Right hindlimb (tissue), 1 donor: ENCODE measurements at regions not wholly inside any gene's neighbourhood (a gene's known extent, or its start where the extent isn't known, plus 50 kb on each side); places are given as distances from the start of the nearest gene placed in this dataset.

Experiments
- DNase-seq: peaks from one replicate; pipeline ENCODE4 v3.0.0-alpha.2; 2018

GRCh38 chr3:88209356-88209755 is 59.6 kb downstream of the C3orf38 start:
- no peak for DNase-seq

GRCh38 chr3:88211096-88211890 is 61.5 kb downstream of the C3orf38 start:
- no peak for DNase-seq

- DNase-seq: peak; percentile 54
Observed at GRCh38 chr3:88219138-88219792, 69.5 kb downstream of the C3orf38 start.

DNA sequence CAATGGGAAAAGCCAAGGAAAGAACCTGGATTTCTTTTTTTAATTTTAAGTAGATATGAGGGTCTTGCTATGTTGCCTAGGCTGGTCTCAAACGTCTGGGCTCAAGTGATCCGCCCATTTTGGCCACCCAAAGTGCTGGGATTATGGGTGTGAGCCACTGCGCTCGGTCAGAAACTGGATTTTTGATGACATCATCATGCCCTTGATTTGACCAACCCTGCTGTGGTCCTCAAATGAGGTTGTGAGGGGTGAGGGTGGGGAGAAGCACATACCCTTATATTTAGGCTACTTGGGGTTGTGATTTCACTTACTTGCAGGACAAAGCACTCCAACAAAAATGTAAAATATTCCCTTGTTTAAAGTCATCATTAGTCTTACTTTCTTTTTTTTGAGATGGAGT is 70.4 kb downstream of the C3orf38 start:
- DNase-seq: no peak

DNA sequence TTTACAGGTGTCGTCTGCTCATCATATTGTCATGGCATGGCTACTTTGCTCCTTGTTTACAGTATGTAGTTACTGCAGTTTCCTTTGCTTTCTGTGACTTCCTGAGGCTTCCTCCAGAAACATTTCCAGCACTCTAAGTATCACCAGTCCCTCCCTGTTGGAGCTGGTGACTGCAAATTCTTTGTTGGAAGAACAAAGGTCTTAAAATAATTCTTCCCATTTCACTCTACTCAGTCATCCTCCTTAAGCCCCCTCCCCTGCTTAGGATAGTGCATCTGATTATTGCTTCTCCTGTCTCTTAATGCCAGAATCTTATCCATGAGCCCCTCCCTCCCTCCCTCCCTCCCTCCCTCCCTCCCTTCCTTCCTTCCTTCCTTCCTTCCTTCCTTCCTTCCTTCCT is 72.0 kb downstream of the C3orf38 start:
- no peak for DNase-seq

- DNase-seq: no peak
Observed at GRCh38 chr3:88222343-88222742, 72.6 kb downstream of the C3orf38 start.

GRCh38 chr3:88225326-88226008 is 75.7 kb downstream of the C3orf38 start:
- DNase-seq: no peak

GRCh38 chr3:88226910-88227309 is 77.2 kb downstream of the C3orf38 start:
- no peak for DNase-seq

DNA sequence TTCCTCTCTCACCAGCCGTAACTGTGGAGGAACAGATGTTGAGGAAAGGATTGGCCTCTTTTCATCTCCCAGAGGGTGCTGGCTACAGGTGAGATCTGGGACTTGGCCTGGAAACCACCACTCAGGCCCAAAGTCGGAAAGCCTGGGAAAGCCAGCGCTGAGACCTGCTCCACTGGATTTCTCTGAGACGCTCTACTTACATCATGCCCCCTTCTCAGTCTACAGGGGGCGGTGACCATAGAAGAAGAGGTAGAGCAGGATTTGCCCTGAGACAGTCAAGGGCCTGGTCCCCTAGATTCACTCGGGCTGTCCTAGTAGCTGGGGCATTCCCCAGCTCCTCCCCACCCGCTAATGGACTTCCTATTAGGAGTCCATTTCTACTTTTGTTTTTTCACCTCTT is 80.9 kb downstream of the C3orf38 start:
- no peak for DNase-seq

- no peak for DNase-seq
Observed at GRCh38 chr3:88231207-88231606, 81.4 kb downstream of the C3orf38 start.

GRCh38 chr3:88231632-88232031 is 81.9 kb downstream of the C3orf38 start:
- no peak for DNase-seq

- DNase-seq: no peak
Observed at GRCh38 chr3:88235102-88235501, 85.3 kb downstream of the C3orf38 start.

- DNase-seq: no peak
Observed at GRCh38 chr3:88239870-88240269, 90.1 kb downstream of the C3orf38 start.

DNA sequence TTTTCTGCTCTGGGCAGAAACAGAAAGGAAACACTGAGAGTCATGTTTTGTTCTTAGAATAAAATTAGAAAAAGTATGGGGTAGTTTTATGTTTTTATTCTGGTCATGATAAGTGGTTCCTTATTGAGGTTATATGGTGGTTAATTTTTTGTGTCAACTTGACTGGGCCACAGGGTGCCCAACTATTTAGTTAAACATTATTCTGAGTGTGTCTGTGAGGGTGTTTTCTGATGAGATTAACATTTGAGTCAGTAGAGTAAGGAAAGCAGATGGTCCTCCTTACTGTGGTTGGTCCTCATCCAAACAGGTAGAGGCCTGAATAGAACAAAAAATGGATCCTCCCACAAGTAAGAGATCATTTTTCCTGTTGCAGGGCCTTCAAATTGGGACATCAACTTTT is 98.9 kb downstream of the C3orf38 start:
- DNase-seq: no peak

DNA sequence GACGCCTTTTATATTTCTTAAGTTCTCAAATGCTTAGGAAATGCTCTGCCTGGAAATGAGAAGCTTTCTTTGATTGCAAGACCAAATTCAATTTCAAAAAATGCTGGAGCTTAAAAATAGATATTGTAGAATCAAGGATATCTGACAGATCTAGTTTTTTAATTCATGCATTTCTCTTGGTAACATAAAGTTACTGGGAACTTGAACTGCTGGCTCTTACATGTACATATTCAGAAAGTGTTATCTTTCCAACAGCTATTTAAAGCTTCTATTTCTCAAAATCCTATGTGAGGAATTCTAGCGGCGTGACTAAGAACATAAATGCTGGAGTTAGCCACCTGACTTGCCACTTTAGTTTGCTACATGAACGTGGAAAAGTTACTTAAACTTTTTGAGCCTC is 109.3 kb downstream of the C3orf38 start:
- no peak for DNase-seq

GRCh38 chr3:88262527-88262926 is 112.8 kb downstream of the C3orf38 start:
- no peak for DNase-seq

- no peak for DNase-seq
Observed at GRCh38 chr3:88263417-88264100, 113.8 kb downstream of the C3orf38 start.

- no peak for DNase-seq
Observed at GRCh38 chr3:88267441-88267840, 117.7 kb downstream of the C3orf38 start.

GRCh38 chr3:88267847-88268246 is 118.1 kb downstream of the C3orf38 start:
- DNase-seq: no peak

DNA sequence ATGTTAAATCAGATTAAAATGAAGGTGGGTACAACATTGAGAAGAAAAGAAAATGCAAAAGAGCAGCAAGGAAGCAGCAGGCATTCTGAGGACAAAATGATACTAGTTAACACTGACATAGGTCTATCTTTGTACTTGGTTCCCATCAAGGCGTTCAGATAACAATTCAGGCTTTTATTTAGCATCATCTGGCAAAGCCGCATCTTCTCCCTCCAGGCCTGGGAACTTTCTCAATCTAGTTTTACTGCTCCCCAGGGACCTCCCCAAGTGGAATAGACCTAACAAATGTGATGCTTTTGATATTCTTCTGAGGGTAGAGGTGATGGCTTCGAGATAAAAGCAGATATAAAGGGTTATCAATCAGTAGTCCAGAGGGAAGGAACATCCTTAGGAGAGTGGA is 130.6 kb downstream of the C3orf38 start:
- DNase-seq: no peak

DNA sequence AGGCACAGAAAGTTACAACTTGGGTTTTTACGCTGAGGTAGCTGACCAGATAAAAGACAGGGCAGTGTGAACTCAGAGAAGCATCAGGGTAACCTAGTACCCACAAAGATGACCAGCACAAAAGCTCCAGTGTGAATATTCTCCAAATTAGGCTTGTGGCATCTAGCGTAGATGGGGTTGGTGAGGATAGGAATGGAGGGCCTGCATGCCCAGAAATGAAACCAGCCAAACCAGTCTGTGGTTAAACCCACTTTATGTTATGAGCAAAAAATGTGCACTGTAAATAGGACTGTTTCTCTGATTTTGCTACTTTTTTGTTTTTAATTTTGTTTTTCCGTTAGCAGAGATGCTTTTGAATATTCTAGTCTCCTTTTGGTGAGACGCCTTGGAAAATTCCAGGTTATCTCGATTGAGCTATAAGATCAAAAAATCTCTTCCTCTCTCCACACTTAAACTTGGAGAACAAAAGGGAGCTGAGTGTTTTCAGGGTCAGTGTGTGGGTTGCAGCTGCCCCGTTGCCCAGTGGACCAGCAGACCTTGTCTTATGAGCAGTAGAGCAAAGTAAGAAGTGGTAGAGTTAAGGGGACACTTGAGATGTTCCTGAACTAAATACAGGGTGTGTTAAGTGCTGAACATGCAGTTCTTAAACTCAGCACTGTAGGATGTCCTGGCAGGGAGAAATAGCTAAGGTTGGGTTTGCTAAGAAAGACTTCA is 132.9 kb downstream of the C3orf38 start:
- DNase-seq: no peak

DNA sequence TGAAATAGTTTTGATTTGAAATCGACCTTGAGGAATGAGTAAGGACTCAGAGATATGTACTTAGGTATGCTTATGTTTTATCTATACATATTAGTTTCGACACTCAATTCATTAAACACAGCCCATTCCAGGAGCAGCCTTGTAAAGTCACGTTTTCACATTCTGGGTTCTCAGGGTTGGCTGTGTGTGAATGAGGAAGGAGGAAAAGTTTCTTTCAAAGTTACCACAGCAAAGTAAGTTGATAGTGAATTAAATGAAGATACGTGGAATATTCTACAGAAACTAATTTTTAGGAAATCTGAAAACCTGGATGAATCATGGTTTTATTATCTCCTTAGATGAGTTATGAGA is 133.5 kb downstream of the C3orf38 start:
- no peak for DNase-seq

- DNase-seq: no peak
Observed at GRCh38 chr3:88291486-88291885, 141.7 kb downstream of the C3orf38 start.
